H9 (cell line): ENCODE measurements at regions not wholly inside any gene's neighbourhood (a gene's known extent, or its start where the extent isn't known, plus 50 kb on each side); places are given as distances from the start of the nearest gene placed in this dataset.

Source experiments
- DNase-seq: peaks from one replicate; pipeline ENCODE4 v3.0.0-alpha.2; 2017
- H2AFZ ChIP-seq: one replicate; pipeline ENCODE4 v1.6.1; 2013; ENCODE audit warnings: mild to moderate bottlenecking, low read length, control low read depth, moderate library complexity
- H2AK5ac ChIP-seq: 2 replicates; pipeline ENCODE4 v1.6.1; 2013; ENCODE audit warnings: low read length, control low read depth, mixed read lengths; ENCODE audit not compliant: insufficient read length
- H2BK120ac ChIP-seq: one replicate; pipeline ENCODE4 v1.6.1; 2013; ENCODE audit warnings: low read depth, mild to moderate bottlenecking, low read length, control low read depth, inconsistent platforms; ENCODE audit not compliant: poor library complexity, severe bottlenecking
- H2BK12ac ChIP-seq: 2 replicates; pipeline ENCODE4 v1.6.1; 2013; ENCODE audit warnings: low read length, control low read depth, mixed read lengths, low read depth; ENCODE audit not compliant: insufficient read length
- H2BK15ac ChIP-seq: 2 replicates; pipeline ENCODE4 v1.6.1; 2013; ENCODE audit warnings: low read depth, low read length, control low read depth
- H2BK20ac ChIP-seq: one replicate; pipeline ENCODE4 v1.6.1; 2013; ENCODE audit warnings: low read depth, mild to moderate bottlenecking, low read length, control low read depth, inconsistent platforms; ENCODE audit not compliant: poor library complexity, severe bottlenecking
- H2BK5ac ChIP-seq: 2 replicates; pipeline ENCODE4 v1.6.1; 2013; ENCODE audit warnings: low read length, control low read depth, mixed read lengths; ENCODE audit not compliant: insufficient read length
- H3K14ac ChIP-seq: 2 replicates; pipeline ENCODE4 v1.6.1; 2013; ENCODE audit warnings: low read length, control low read depth; ENCODE audit not compliant: insufficient read depth
- H3K18ac ChIP-seq: 2 replicates; pipeline ENCODE4 v1.6.1; 2013; ENCODE audit warnings: low read depth, mild to moderate bottlenecking, mixed read lengths, low read length, control low read depth; ENCODE audit not compliant: insufficient read length
- H3K23ac ChIP-seq: 2 replicates; pipeline ENCODE4 v1.6.1; 2013; ENCODE audit warnings: low read length, control low read depth, mixed read lengths, low read depth; ENCODE audit not compliant: insufficient read length
- H3K23me2 ChIP-seq: 2 replicates; pipeline ENCODE4 v1.6.1; 2013; ENCODE audit warnings: low read depth, mild to moderate bottlenecking, mixed read lengths, low read length, control low read depth; ENCODE audit not compliant: insufficient read length, poor library complexity, severe bottlenecking
- H3K27ac ChIP-seq: 2 replicates; pipeline ENCODE4 v1.5.1; 2013; ENCODE audit warnings: low read length, control low read depth, mixed read lengths, low read depth; ENCODE audit not compliant: insufficient read length
- H3K27me3 ChIP-seq: 2 replicates; pipeline ENCODE4 v1.6.1; 2013; ENCODE audit warnings: low read length, control low read depth, inconsistent platforms; ENCODE audit not compliant: insufficient read depth
- H3K4ac ChIP-seq: 2 replicates; pipeline ENCODE4 v1.6.1; 2013; ENCODE audit warnings: low read depth, mild to moderate bottlenecking, control low read depth, inconsistent platforms, low read length, moderate library complexity
- H3K4me1 ChIP-seq: 2 replicates; pipeline ENCODE4 v1.6.1; 2013; ENCODE audit warnings: low read length, control low read depth, inconsistent platforms; ENCODE audit not compliant: insufficient read depth
- H3K4me2 ChIP-seq: 2 replicates; pipeline ENCODE4 v1.6.1; 2013; ENCODE audit warnings: low read length, control low read depth, mixed read lengths; ENCODE audit not compliant: insufficient read length, insufficient read depth
- H3K56ac ChIP-seq: 2 replicates; pipeline ENCODE4 v1.6.1; 2013; ENCODE audit warnings: low read depth, mild to moderate bottlenecking, mixed read lengths, low read length, control low read depth; ENCODE audit not compliant: insufficient read length
- H3K79me1 ChIP-seq: 2 replicates; pipeline ENCODE4 v1.6.1; 2013; ENCODE audit warnings: low read depth, mild to moderate bottlenecking, moderate library complexity, low read length, control low read depth, inconsistent platforms; ENCODE audit not compliant: insufficient read depth, poor library complexity, severe bottlenecking
- H3K79me2 ChIP-seq: 2 replicates; pipeline ENCODE4 v1.6.1; 2013; ENCODE audit warnings: low read length, control low read depth, inconsistent platforms; ENCODE audit not compliant: insufficient read depth
- H3K9ac ChIP-seq: 2 replicates; pipeline ENCODE4 v1.6.1; 2013; ENCODE audit warnings: low read length, control low read depth, mixed read lengths; ENCODE audit not compliant: insufficient read length; ENCODE audit errors: extremely low read depth
- H3K9me3 ChIP-seq: one replicate; pipeline ENCODE4 v1.6.1; 2013; ENCODE audit warnings: low read depth, low read length, inconsistent platforms; ENCODE audit not compliant: control insufficient read depth
- H3T11ph ChIP-seq: one replicate; pipeline ENCODE4 v1.6.1; 2013; ENCODE audit warnings: mild to moderate bottlenecking, low read length, control low read depth, inconsistent platforms
- H4K20me1 ChIP-seq: one replicate; pipeline ENCODE4 v1.6.1; 2013; ENCODE audit not compliant: control insufficient read depth, insufficient read length, insufficient read depth
- H4K5ac ChIP-seq: 2 replicates; pipeline ENCODE4 v1.6.1; 2013; ENCODE audit warnings: low read depth, mild to moderate bottlenecking, mixed read lengths, low read length, control low read depth; ENCODE audit not compliant: insufficient read length
- H4K8ac ChIP-seq: replicated peaks from 2 replicates; pipeline ENCODE4 v1.6.1; 2013; ENCODE audit warnings: low read length, control low read depth, mixed read lengths, low read depth; ENCODE audit not compliant: insufficient read length
- H4K91ac ChIP-seq: 2 replicates; pipeline ENCODE4 v1.6.1; 2013; ENCODE audit warnings: low read depth, mild to moderate bottlenecking, moderate library complexity, mixed read lengths, low read length, control low read depth; ENCODE audit not compliant: insufficient read length
- H3K27ac Mint-ChIP-seq, 3 experiments: 2 replicates in 2 of 3; 3 replicates in 1 of 3; pipeline ENCODE4 v1.8.0; 2020 to 2021; ENCODE audit warnings: mixed read lengths in 3 of 3, mild to moderate bottlenecking in 1 of 3, moderate library complexity in 1 of 3
- H3K27me3 Mint-ChIP-seq: 2 replicates; pipeline ENCODE4 v1.8.0; 2021; ENCODE audit warnings: low read depth, mild to moderate bottlenecking, moderate library complexity, mixed read lengths
- H3K36me3 Mint-ChIP-seq, 3 experiments: 2 replicates in 2 of 3; 3 replicates in 1 of 3; pipeline ENCODE4 v1.8.0; 2020 to 2021; ENCODE audit warnings: low read depth in 3 of 3, mixed read lengths in 3 of 3; ENCODE audit not compliant: insufficient read depth in 1 of 3
- H3K4me1 Mint-ChIP-seq, 2 experiments: 2 replicates each; pipeline ENCODE4 v1.8.0; 2020; ENCODE audit warnings: mixed read lengths in 2 of 2
- H3K4me3 Mint-ChIP-seq, 2 experiments: 2 replicates in 1 of 2; 3 replicates in 1 of 2; pipeline ENCODE4 v1.8.0; 2020 to 2021; ENCODE audit warnings: mild to moderate bottlenecking in 2 of 2, mixed read lengths in 2 of 2, moderate library complexity in 1 of 2
- H3K9me3 Mint-ChIP-seq, 2 experiments: 2 replicates in 1 of 2; 3 replicates in 1 of 2; pipeline ENCODE4 v1.8.0; 2020; ENCODE audit warnings: mild to moderate bottlenecking in 2 of 2, mixed read lengths in 2 of 2, moderate library complexity in 1 of 2
- WGBS: extraction: QIAGEN DNeasy Blood & Tissue Kit; methylation state at CpG from one replicate; pipeline ENCODE4 v1.1.7; 2013; ENCODE audit warnings: missing lambda C conversion rate, low lambda C conversion rate, mixed read lengths; ENCODE audit not compliant: insufficient read length; ENCODE audit errors: extremely low coverage; 5-methylcytosine and 5-hydroxymethylcytosine counted together
- TF ChIP-seq, protein P1 (sequence below): fragments of 200-600 bp; sonication (generic); conservative IDR thresholded peaks from 3 replicates; pipeline ENCODE4 v1.8.0; 2021; ENCODE audit warnings: antibody characterized with exemption, mild to moderate bottlenecking

DNA sequence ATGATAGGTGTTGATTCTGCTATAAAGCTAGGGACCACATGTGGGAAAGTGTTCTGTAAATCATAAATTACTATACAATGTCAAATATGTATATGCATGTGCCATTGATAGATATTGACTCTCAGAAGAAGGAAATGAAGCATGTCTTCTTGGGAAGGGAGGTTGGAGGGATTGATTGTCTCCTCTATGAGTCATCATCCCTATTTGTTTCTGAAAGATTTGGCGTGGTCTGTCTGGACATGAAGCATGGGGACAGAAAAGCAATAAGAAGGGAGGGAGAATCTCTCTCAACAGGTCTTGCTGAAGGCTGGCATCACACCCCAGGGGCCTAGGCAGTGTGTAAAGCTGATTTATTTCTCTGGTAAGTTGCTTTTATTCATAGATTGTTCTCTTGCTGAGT is 98.0 kb upstream of the KCNJ6 start:
- H4K5ac ChIP-seq, result no peak overlapping the region
- H3T11ph ChIP-seq, result no peak overlapping the region
- H2AFZ ChIP-seq, result no peak overlapping the region
- Mint-ChIP-seq H3K4me3 (no peak overlapping the region), H3K9me3 (peaks cover 4 to 12% of the 10 kb centered on the region in 2 experiments; a peak in 3 of 5 replicates), H3K27me3 (no peaks in the 10 kb centered on the region), H3K4me1 (no peaks in the 10 kb centered on the region), H3K27ac (no peak overlapping the region), H3K36me3 (peaks cover 0 to 10% (median 3%) of the 10 kb centered on the region in 3 experiments; a peak in 3 of 7 replicates)
- H3K23me2 ChIP-seq, result no peaks in the 10 kb centered on the region
- no peak overlapping the region for H3K23ac ChIP-seq
- no peaks in the 10 kb centered on the region for H3K27me3 ChIP-seq
- WGBS, result no CpG with 5 or more reads among the region's 1 CpG
- H3K56ac ChIP-seq, result no peak overlapping the region
- no peak overlapping the region for H2BK120ac ChIP-seq
- H3K14ac ChIP-seq, result no peak overlapping the region
- H3K18ac ChIP-seq, result no peak overlapping the region
- H3K79me2 ChIP-seq, result no peaks in the 10 kb centered on the region
- no peak overlapping the region for H2BK20ac ChIP-seq
- H4K91ac ChIP-seq, result no peak overlapping the region
- TF ChIP-seq, protein P1, sequence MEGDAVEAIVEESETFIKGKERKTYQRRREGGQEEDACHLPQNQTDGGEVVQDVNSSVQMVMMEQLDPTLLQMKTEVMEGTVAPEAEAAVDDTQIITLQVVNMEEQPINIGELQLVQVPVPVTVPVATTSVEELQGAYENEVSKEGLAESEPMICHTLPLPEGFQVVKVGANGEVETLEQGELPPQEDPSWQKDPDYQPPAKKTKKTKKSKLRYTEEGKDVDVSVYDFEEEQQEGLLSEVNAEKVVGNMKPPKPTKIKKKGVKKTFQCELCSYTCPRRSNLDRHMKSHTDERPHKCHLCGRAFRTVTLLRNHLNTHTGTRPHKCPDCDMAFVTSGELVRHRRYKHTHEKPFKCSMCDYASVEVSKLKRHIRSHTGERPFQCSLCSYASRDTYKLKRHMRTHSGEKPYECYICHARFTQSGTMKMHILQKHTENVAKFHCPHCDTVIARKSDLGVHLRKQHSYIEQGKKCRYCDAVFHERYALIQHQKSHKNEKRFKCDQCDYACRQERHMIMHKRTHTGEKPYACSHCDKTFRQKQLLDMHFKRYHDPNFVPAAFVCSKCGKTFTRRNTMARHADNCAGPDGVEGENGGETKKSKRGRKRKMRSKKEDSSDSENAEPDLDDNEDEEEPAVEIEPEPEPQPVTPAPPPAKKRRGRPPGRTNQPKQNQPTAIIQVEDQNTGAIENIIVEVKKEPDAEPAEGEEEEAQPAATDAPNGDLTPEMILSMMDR, result no peak
- H3K9ac ChIP-seq, result no peak overlapping the region
- H2BK5ac ChIP-seq, result no peak overlapping the region
- H4K8ac ChIP-seq, result no peak overlapping the region
- no peak overlapping the region for H3K4ac ChIP-seq
- H3K9me3 ChIP-seq, result no peaks in the 10 kb centered on the region
- no peak for DNase-seq
- no peak overlapping the region for H2BK12ac ChIP-seq
- H3K4me1 ChIP-seq, result 0 out of 2 replicates have a peak, but pooled peaks cover 2% of the 10 kb centered on the region
- no peak overlapping the region for H3K4me2 ChIP-seq
- no peak overlapping the region for H2BK15ac ChIP-seq
- H4K20me1 ChIP-seq, result no peaks in the 10 kb centered on the region
- H3K79me1 ChIP-seq, result no peaks in the 10 kb centered on the region
- no peak overlapping the region for H3K27ac ChIP-seq
- no peak overlapping the region for H2AK5ac ChIP-seq
